Thyroid gland (tissue), 4 donors: ENCODE measurements at regions not wholly inside any gene's neighbourhood (a gene's known extent, or its start where the extent isn't known, plus 50 kb on each side); places are given as distances from the start of the nearest gene placed in this dataset.

ENCODE experiments used
- DNase-seq, 2 donors: peaks; one replicate each; pipeline ENCODE4 v3.0.0-alpha.2; 2019
- H3K27ac ChIP-seq, 3 donors: fragments of 200-600 bp; sonication (generic); 1 replicate in 2 of 3; 2 replicates in 1 of 3; pipeline ENCODE4 v1.5.1; 2016 to 2019; ENCODE audit warnings: mild to moderate bottlenecking in 1 of 3, moderate library complexity in 1 of 3
- H3K27me3 ChIP-seq: fragments of 200-600 bp; sonication (generic); one replicate; pipeline ENCODE4 v1.5.1; 2019
- H3K36me3 ChIP-seq, 2 donors: fragments of 200-600 bp; sonication (generic); one replicate each; pipeline ENCODE4 v1.5.1; 2016 to 2019
- H3K4me1 ChIP-seq, 2 donors: fragments of 200-600 bp; sonication (generic); one replicate each; pipeline ENCODE4 v1.5.1; 2017 to 2019
- H3K4me3 ChIP-seq, 3 donors: fragments of 200-600 bp; sonication (generic); replicated peaks in 1 of 3; 1 replicate in 2 of 3; 2 replicates in 1 of 3; pipeline ENCODE4 v1.5.1; 2016; ENCODE audit warnings: mild to moderate bottlenecking in 1 of 3
- H3K9me3 ChIP-seq: fragments of 200-600 bp; sonication (generic); one replicate; pipeline ENCODE4 v1.5.1; 2017
- POLR2A ChIP-seq, 2 donors: fragments of 450-650 bp; IDR thresholded peaks; one replicate each; pipeline ENCODE4 v1.6.1; 2017; ENCODE audit warnings: antibody characterized with exemption in 2 of 2, mild to moderate bottlenecking in 2 of 2, moderate library complexity in 1 of 2
- WGBS, 2 donors: methylation state at CpG; one replicate each; pipeline ENCODE4 v1.1.5; 2017; 5-methylcytosine and 5-hydroxymethylcytosine counted together
- intact Hi-C: fragments of 100-400 bp; cut with DNase I; formaldehyde crosslinking; loops from one replicate; pipeline ENCODE4 v1.15.1; 2023
- TF ChIP-seq, protein P1 (sequence below), 6 experiments: fragments of 200-600 bp in 3 of 6; fragments of 450-650 bp in 3 of 6; sonication (generic) in 3 of 6; IDR thresholded peaks; one replicate each; pipeline ENCODE4 v1.5.1; 2016 to 2019; ENCODE audit warnings: antibody characterized with exemption in 6 of 6, mild to moderate bottlenecking in 2 of 6, inconsistent platforms in 1 of 6, moderate library complexity in 1 of 6

DNA sequence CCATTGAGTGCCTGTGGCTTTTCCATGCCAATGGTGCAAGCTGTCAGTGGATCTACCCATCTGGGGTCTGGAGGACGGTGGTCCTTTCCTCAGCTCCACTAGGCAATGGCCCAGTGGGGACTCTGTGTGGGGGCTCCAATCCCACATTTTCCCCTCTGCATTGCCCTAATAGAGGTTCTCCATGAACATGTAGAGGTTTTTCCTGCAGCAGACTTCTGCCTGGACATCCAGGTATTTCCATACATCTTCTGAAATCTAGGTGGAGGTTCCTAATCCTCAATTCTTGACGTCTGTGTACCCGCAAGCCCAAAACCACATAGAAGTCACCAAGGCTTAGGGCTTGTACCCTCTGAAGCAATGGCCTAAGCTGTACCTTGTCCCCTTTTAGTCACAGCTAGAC lies 703.1 kb downstream of the MCTP2 start:
- intact Hi-C loops = no loop called here
- TF ChIP-seq, protein P1, sequence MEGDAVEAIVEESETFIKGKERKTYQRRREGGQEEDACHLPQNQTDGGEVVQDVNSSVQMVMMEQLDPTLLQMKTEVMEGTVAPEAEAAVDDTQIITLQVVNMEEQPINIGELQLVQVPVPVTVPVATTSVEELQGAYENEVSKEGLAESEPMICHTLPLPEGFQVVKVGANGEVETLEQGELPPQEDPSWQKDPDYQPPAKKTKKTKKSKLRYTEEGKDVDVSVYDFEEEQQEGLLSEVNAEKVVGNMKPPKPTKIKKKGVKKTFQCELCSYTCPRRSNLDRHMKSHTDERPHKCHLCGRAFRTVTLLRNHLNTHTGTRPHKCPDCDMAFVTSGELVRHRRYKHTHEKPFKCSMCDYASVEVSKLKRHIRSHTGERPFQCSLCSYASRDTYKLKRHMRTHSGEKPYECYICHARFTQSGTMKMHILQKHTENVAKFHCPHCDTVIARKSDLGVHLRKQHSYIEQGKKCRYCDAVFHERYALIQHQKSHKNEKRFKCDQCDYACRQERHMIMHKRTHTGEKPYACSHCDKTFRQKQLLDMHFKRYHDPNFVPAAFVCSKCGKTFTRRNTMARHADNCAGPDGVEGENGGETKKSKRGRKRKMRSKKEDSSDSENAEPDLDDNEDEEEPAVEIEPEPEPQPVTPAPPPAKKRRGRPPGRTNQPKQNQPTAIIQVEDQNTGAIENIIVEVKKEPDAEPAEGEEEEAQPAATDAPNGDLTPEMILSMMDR (IDR thresholded peaks at IDR 0.05) = no peak
- no peak for TF ChIP-seq POLR2A (IDR thresholded peaks at IDR 0.05)
- H3K27me3 ChIP-seq = no peaks in the 10 kb centered on the region
- no peak overlapping the region for H3K4me3 ChIP-seq
- no peak for DNase-seq
- H3K9me3 ChIP-seq = no peaks in the 10 kb centered on the region
- no peak overlapping the region for H3K27ac ChIP-seq
- WGBS, 2 donors = 86 to 91% methylated on average over 3 of the region's 3 CpGs
- H3K4me1 ChIP-seq = no peaks in the 10 kb centered on the region
- H3K36me3 ChIP-seq = no peaks in the 10 kb centered on the region

DNA sequence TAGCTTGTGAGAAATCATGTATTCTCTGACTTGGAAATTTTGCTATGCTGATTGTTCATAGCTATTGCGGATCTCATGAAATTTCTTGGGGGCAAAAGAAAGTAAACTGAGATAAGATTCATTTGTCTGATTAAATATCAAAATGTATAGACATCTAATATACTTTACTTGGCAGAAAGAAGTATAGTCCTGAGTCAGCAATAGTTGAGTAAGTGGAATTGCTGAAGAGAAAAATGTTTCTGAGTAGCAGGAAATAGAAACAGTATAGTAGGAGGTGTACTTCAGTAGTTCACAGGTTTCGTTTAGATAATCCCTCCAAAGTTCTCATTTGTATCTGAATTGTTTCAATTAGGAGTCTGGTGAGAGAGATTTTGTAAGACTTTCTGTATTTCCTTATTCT lies 705.9 kb downstream of the MCTP2 start:
- Histone ChIP-seq H3K4me1 (no peaks in the 10 kb centered on the region), H3K27me3 (no peaks in the 10 kb centered on the region), H3K27ac (no peak overlapping the region), H3K36me3 (no peaks in the 10 kb centered on the region), H3K9me3 (no peaks in the 10 kb centered on the region), H3K4me3 (no peak overlapping the region)
- DNase-seq = no peak
- no peak for TF ChIP-seq POLR2A (IDR thresholded peaks at IDR 0.05)
- TF ChIP-seq, protein P1 (IDR thresholded peaks at IDR 0.05) = no peak
- intact Hi-C loops = no loop called here
- 78 to 80% methylated on average over 2 of the region's 2 CpGs for WGBS, 2 donors

DNA sequence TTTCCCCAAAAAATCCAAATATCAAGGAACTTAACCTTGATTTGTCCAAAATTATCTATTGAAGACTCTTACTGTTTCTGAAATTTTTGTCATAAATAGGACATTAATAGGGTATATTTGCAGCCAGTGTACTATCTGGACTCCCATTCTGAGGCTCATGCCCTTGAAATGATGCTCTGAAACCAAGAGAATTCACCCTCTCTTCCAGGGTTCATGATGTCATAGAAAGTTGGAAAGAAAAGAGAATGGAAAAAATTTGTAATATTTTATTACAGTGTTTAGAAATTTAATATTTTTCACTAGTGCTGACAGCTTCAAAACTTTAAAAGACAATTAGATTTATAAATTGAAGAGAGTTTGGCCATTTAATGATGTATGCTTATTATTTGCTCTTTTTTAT lies 712.5 kb downstream of the MCTP2 start:
- Histone ChIP-seq H3K4me3 (no peak overlapping the region), H3K27me3 (no peaks in the 10 kb centered on the region), H3K4me1 (no peaks in the 10 kb centered on the region), H3K9me3 (no peaks in the 10 kb centered on the region), H3K36me3 (no peaks in the 10 kb centered on the region), H3K27ac (no peak overlapping the region)
- no peak for DNase-seq
- no peak for TF ChIP-seq POLR2A (IDR thresholded peaks at IDR 0.05)
- TF ChIP-seq, protein P1 (IDR thresholded peaks at IDR 0.05) = no peak
- intact Hi-C loops = no loop called here

DNA sequence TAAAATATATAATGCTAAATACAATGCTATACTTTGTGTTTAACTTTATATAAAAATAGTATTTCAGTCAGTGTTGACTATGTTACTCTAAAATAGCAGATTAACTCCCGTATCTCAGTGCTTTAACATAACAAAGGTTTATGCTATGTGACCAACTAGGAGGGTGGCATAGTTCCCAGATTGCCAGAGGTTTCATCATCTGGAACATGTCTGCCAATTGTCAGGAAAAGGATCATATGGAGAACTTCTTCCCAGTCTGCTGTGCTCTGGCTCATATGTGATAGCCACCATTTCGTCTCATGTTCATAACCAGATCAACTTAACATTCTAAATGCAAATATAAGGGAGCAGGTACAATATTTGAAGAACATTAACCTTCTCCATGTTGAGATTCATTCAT lies 720.2 kb downstream of the MCTP2 start:
- no peaks in the 10 kb centered on the region for H3K27me3 ChIP-seq
- no peaks in the 10 kb centered on the region for H3K9me3 ChIP-seq
- intact Hi-C loops = no loop called here
- no peaks in the 10 kb centered on the region for H3K4me1 ChIP-seq
- no peak overlapping the region for H3K4me3 ChIP-seq
- DNase-seq = no peak
- no peak for TF ChIP-seq POLR2A (IDR thresholded peaks at IDR 0.05)
- TF ChIP-seq, protein P1 (IDR thresholded peaks at IDR 0.05) = no peak
- no peaks in the 10 kb centered on the region for H3K36me3 ChIP-seq
- 70 to 78% methylated on average over 2 of the region's 2 CpGs for WGBS, 2 donors
- H3K27ac ChIP-seq = no peak overlapping the region

DNA sequence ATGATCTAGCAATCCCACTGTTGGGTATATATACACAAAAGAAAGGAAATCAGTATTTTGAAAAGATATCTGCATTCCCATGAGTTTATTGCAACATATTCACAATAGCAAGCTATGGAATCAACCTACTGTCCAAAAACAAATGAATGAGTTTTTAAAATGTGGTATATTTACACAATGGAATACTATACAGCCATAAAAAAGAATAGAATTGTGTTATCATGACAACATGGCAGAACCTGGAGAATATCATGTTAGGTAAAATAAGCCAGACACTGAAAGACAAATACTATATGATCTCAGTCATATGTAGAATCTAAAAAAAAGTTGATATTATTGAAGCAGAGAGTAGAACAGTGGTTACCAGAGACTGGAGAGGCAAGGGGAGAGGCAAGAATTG lies 732.6 kb downstream of the MCTP2 start:
- Histone ChIP-seq H3K27me3 (no peaks in the 10 kb centered on the region), H3K4me1 (peaks cover 0 to 3% of the 10 kb centered on the region in 2 donors), H3K36me3 (no peaks in the 10 kb centered on the region), H3K4me3 (no peak overlapping the region), H3K27ac (no peak overlapping the region), H3K9me3 (no peaks in the 10 kb centered on the region)
- TF ChIP-seq, protein P1 (IDR thresholded peaks at IDR 0.05) = no peak
- no peak for TF ChIP-seq POLR2A (IDR thresholded peaks at IDR 0.05)
- intact Hi-C loops = no loop called here
- DNase-seq = no peak
